Osteoblast (primary cell): ENCODE measurements at regions not wholly inside any gene's neighbourhood (a gene's known extent, or its start where the extent isn't known, plus 50 kb on each side); places are given as distances from the start of the nearest gene placed in this dataset.

Experiments used
- DNase-seq: peaks from one replicate; pipeline ENCODE4 v3.0.0; 2011; ENCODE audit warnings: low spot score, mixed read lengths; ENCODE audit not compliant: insufficient read length; ENCODE audit errors: missing footprints
- H2AFZ ChIP-seq: 2 replicates; pipeline ENCODE4 v1.6.0; 2011; ENCODE audit warnings: mild to moderate bottlenecking, low read length
- H3K27ac ChIP-seq: 2 replicates; pipeline ENCODE4 v1.5.1; 2011; ENCODE audit warnings: mild to moderate bottlenecking, low read depth, low read length, moderate library complexity
- H3K27me3 ChIP-seq: 2 replicates; pipeline ENCODE4 v1.6.0; 2012; ENCODE audit warnings: mild to moderate bottlenecking, control low read depth, inconsistent platforms, low read length, moderate library complexity; ENCODE audit not compliant: insufficient read depth
- H3K36me3 ChIP-seq: 2 replicates; pipeline ENCODE4 v1.5.1; 2011; ENCODE audit warnings: mild to moderate bottlenecking, low read length, control low read depth, moderate library complexity; ENCODE audit not compliant: insufficient read depth
- H3K4me1 ChIP-seq: 2 replicates; pipeline ENCODE4 v1.5.1; 2011; ENCODE audit warnings: mild to moderate bottlenecking, low read length, control low read depth, moderate library complexity; ENCODE audit not compliant: insufficient read depth
- H3K4me2 ChIP-seq: 2 replicates; pipeline ENCODE4 v1.6.0; 2011; ENCODE audit warnings: mild to moderate bottlenecking, low read length; ENCODE audit not compliant: insufficient read depth
- H3K4me3 ChIP-seq: fragments of 200-600 bp; sonication (generic); 3 replicates; pipeline ENCODE4 v1.5.1; 2012; ENCODE audit warnings: mild to moderate bottlenecking, low read length, inconsistent platforms; ENCODE audit not compliant: insufficient read depth
- H3K79me2 ChIP-seq: 2 replicates; pipeline ENCODE4 v1.6.0; 2012; ENCODE audit warnings: mild to moderate bottlenecking, low read length, control low read depth, inconsistent platforms; ENCODE audit not compliant: insufficient read depth
- H3K9me3 ChIP-seq: 2 replicates; pipeline ENCODE4 v1.5.1; 2011; ENCODE audit warnings: low read depth, low read length, control low read depth
- H4K20me1 ChIP-seq: 2 replicates; pipeline ENCODE4 v1.6.0; 2012; ENCODE audit warnings: mild to moderate bottlenecking, low read length, control low read depth; ENCODE audit not compliant: insufficient read depth
- CTCF ChIP-seq: IDR thresholded peaks from 2 replicates; pipeline ENCODE4 v1.5.1; 2011; ENCODE audit warnings: mild to moderate bottlenecking, low read depth, low read length, moderate library complexity; ENCODE audit errors: extremely low read depth

- Histone ChIP-seq H3K4me3 (no peak overlapping the region), H4K20me1 (no peaks in the 10 kb centered on the region), H3K4me1 (peaks cover 5% of the 10 kb centered on the region), H3K27me3 (no peaks in the 10 kb centered on the region), H3K27ac (no peak overlapping the region), H3K4me2 (no peak overlapping the region), H2AFZ (no peak overlapping the region), H3K79me2 (no peaks in the 10 kb centered on the region), H3K36me3 (no peaks in the 10 kb centered on the region), H3K9me3 (no peaks in the 10 kb centered on the region)
- TF ChIP-seq CTCF, result no peak
- DNase-seq, result no peak
Measured at GRCh38 chr2:64847930-64848329, 141.3 kb upstream of the SLC1A4 start.

GRCh38 chr2:64848363-64848762 lies 140.8 kb upstream of the SLC1A4 start:
- H3K79me2 ChIP-seq, result no peaks in the 10 kb centered on the region
- H3K4me3 ChIP-seq, result no peak overlapping the region
- H3K27ac ChIP-seq, result no peak overlapping the region
- DNase-seq, result peak; percentile 43
- H3K9me3 ChIP-seq, result no peaks in the 10 kb centered on the region
- TF ChIP-seq CTCF, result no peak
- no peaks in the 10 kb centered on the region for H4K20me1 ChIP-seq
- H3K36me3 ChIP-seq, result no peaks in the 10 kb centered on the region
- no peak overlapping the region for H3K4me2 ChIP-seq
- no peaks in the 10 kb centered on the region for H3K27me3 ChIP-seq
- peaks cover 5% of the 10 kb centered on the region for H3K4me1 ChIP-seq
- peak overlapping the region; percentile 69 for H2AFZ ChIP-seq

DNA sequence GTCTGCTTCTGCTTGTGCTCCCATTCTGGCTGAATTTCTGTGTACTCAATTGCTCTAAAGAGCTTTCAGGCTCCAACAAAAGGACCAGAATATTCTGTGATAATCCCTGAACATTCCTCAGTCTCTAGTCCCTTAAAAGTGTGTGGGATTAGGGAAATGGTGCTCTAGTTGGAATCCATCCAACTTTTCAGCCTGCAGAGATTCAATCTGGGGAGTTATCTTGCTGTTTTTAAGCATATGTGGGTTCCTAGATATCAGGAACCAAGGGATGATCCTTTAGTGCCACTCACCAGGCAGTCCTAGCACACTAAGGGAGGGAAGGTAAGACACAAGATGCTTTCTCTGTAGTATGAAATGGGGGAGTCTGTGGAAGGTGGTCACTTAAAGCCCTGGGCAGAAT lies 140.3 kb upstream of the SLC1A4 start:
- H4K20me1 ChIP-seq, result no peaks in the 10 kb centered on the region

GRCh38 chr2:64850642-64851041 lies 138.6 kb upstream of the SLC1A4 start:
- Histone ChIP-seq H3K36me3 (no peaks in the 10 kb centered on the region), H2AFZ (peak overlapping the region; percentile 39), H4K20me1 (no peaks in the 10 kb centered on the region), H3K4me2 (no peak overlapping the region), H3K4me3 (no peak overlapping the region), H3K27me3 (no peaks in the 10 kb centered on the region), H3K9me3 (no peaks in the 10 kb centered on the region), H3K79me2 (no peaks in the 10 kb centered on the region), H3K4me1 (peaks cover 13% of the 10 kb centered on the region), H3K27ac (no peak overlapping the region)
- DNase-seq, result peak; percentile 3
- no peak for TF ChIP-seq CTCF

More for the DNA sequence above, 140.3 kb upstream of the SLC1A4 start:
- no peak overlapping the region for H3K4me2 ChIP-seq
- DNase-seq, result no peak
- H3K4me3 ChIP-seq, result no peak overlapping the region
- no peaks in the 10 kb centered on the region for H3K36me3 ChIP-seq
- H3K4me1 ChIP-seq, result peaks cover 5% of the 10 kb centered on the region
- H3K27ac ChIP-seq, result no peak overlapping the region
- H3K27me3 ChIP-seq, result no peaks in the 10 kb centered on the region
- no peaks in the 10 kb centered on the region for H3K9me3 ChIP-seq
- H3K79me2 ChIP-seq, result no peaks in the 10 kb centered on the region
- no peak overlapping the region for H2AFZ ChIP-seq
- no peak for TF ChIP-seq CTCF
